ENCODE measurements at regions not wholly inside any gene's neighbourhood (a gene's known extent, or its start where the extent isn't known, plus 50 kb on each side); places are given as distances from the start of the nearest gene placed in this dataset.

DNA sequence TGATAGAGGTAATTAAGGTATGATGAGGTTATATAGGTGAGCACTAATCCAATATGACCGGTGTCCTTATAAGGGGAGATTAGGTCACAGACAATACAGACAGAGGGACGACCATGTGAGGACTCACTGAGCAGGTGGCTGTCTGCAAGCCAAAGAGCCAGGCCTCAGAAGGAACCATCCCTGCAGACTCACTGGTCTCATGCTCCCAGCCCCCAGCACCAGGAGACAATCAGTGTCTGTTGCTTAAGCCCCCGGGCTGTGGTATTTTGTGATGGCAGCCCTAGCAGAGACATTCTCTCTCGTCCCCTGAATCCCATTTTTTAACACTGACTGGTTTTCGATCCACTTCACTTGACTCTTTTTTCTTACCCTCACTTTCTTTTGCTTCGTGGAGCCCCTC, 51.9 kb upstream of the PABPC3 start:
- H3K36me3 ChIP-seq (ENCODE audit: insufficient read depth, low read length), result no peaks in the 10 kb centered on the region
- no peaks in the 10 kb centered on the region for H3K9me3 ChIP-seq (ENCODE audit: low read length)
- H3K4me1 ChIP-seq (ENCODE audit: insufficient read depth, low read length), result peaks cover 6% of the 10 kb centered on the region
- peaks cover 9% of the 10 kb centered on the region for H3K27me3 ChIP-seq (ENCODE audit: insufficient read depth, low read length)
- no peak overlapping the region for H2AFZ ChIP-seq (ENCODE audit: low read depth, low read length)
- H3K4me3 ChIP-seq (ENCODE audit: low read length), result no peak overlapping the region
